ENCODE measurements at regions not wholly inside any gene's neighbourhood (a gene's known extent, or its start where the extent isn't known, plus 50 kb on each side); places are given as distances from the start of the nearest gene placed in this dataset.

DNA sequence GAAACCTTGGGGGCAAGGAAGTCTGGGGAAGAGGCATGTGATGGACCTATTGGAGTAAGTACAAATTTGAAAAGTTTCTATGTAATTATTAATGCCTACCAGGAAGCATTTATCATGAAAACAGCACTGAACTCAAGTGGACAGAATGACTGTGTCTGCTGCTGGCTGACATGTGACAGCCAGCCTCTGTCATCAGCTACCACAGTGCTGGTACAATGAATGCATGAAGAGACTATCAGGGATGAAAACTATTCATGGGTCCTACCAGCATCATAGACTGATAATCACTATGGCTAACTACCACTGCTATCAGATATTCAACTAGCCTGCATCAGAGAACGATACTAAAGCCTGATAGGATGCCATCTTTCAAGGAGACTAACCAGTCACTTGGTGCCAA, 193.5 kb downstream of the RAP2B start:
- TF ChIP-seq, protein P1, sequence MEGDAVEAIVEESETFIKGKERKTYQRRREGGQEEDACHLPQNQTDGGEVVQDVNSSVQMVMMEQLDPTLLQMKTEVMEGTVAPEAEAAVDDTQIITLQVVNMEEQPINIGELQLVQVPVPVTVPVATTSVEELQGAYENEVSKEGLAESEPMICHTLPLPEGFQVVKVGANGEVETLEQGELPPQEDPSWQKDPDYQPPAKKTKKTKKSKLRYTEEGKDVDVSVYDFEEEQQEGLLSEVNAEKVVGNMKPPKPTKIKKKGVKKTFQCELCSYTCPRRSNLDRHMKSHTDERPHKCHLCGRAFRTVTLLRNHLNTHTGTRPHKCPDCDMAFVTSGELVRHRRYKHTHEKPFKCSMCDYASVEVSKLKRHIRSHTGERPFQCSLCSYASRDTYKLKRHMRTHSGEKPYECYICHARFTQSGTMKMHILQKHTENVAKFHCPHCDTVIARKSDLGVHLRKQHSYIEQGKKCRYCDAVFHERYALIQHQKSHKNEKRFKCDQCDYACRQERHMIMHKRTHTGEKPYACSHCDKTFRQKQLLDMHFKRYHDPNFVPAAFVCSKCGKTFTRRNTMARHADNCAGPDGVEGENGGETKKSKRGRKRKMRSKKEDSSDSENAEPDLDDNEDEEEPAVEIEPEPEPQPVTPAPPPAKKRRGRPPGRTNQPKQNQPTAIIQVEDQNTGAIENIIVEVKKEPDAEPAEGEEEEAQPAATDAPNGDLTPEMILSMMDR (IDR thresholded peaks at IDR 0.05; ENCODE audit: low read depth, low read length, poor library complexity, severe bottlenecking) = no peak
- TF ChIP-seq EZH2phosphoT487 (IDR thresholded peaks at IDR 0.05; ENCODE audit: borderline replicate concordance, low read length) = no peak
